ENCODE measurements at regions not wholly inside any gene's neighbourhood (a gene's known extent, or its start where the extent isn't known, plus 50 kb on each side); places are given as distances from the start of the nearest gene placed in this dataset.

DNA sequence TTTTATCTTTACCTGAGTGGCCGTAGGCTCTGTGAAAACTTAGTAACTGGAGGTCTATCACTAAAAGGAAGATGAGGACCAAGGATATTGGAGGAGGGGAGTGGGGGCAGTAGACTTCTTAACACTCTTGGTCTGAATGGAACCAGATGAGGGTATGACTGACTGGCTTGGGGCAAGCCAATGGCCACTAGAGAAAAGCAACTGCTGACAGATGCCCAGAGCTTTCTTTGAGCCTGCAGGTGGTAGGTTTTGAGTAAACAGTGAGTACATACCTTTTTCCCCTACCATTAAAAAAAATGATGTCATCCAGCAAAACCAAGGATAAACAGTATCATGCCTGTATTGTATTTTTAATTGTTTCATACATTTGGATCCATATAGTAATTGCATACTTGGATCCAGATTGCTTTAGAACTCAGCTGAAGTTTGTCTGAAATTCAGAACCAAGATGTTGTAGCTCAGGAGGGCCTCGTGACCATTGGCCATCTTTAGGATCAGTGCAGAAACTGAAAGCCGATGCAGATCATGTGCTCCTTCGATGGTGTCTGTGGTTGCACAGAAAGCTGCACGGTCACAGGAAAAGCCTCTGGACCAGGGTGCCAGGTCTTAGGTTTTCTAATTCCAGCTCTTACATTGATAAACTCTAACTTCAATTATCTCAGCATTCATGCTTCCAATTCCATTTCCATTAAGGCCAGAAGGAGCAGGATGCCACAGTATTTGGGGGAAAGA is 131.0 kb downstream of the PDGFRA start:
- DNase-seq, result no peak

DNA sequence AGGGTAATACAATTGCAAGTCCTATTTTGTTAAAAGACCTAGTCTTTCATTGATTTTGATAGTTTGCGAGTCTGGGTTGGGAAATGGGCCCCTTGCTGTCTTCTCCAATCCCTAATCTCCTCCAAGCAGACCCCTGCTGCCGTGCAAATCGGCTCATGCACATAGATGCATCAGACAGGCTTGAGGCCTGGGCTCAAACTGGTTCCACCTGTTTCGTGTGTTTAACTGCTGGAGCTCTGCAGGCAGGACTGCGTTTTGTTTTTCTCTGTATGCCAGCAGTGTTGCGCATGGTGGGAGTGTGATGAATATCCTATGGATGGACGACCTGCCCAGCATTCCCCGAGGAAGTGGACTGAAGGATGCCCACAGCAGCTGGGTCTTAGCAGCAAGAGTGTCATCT is 133.9 kb downstream of the PDGFRA start:
- DNase-seq, result no peak

GRCh38 chr4:54365691-54366090 is 136.6 kb downstream of the PDGFRA start:
- DNase-seq, result no peak

- DNase-seq, result no peak
Measured at GRCh38 chr4:54367059-54367458, 138.0 kb downstream of the PDGFRA start.

GRCh38 chr4:54368281-54369265 is 139.5 kb downstream of the PDGFRA start:
- no peak for DNase-seq

DNA sequence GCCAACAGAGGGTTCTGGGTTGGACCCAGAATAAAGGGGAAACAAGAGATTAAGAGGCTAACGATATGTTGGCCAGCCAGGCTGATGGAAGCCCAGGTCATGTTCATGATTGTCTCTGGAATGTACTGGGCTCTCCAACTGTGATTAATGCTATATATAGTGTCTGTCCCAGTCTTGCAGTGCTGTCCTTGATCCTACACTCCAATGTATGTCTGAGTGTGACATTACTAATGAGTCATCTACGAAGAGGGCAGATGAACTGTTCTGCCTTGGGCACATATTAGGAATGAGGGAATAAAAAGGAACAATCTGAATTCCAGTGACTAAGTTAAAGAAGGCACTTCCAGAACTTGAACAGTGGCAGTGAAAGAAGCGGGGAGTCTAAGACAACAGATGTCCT is 142.1 kb downstream of the PDGFRA start:
- no peak for DNase-seq

GRCh38 chr4:54372951-54373350 is 143.9 kb downstream of the PDGFRA start:
- DNase-seq, result no peak

DNA sequence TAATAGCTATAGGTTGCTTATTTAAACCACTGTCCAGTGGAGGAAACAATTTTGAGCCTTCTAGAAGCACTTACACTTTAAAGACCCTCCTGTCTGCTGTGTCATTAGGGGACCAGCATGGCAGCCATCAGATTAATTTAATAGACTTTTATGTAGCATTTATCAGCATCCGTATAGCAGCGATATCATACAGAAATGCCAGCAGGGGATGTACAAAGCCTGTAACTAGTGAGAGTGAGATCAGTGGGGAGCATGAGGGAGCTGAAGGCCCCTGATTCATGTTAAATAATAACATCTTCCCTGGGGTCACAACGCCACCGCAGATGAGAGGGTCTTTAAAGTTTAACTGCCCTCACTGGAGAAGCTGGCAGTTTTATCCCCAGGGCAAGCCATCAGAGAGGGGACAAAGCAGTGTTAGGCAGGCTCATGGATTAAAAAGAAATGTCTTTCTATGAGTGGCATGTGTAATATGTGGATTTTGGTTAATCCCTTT is 144.7 kb downstream of the PDGFRA start:
- no peak for DNase-seq

- DNase-seq, result no peak
Measured at GRCh38 chr4:54378461-54378860, 149.4 kb downstream of the PDGFRA start.

- DNase-seq, result no peak
Measured at GRCh38 chr4:54384152-54384551, 155.1 kb downstream of the PDGFRA start.

DNA sequence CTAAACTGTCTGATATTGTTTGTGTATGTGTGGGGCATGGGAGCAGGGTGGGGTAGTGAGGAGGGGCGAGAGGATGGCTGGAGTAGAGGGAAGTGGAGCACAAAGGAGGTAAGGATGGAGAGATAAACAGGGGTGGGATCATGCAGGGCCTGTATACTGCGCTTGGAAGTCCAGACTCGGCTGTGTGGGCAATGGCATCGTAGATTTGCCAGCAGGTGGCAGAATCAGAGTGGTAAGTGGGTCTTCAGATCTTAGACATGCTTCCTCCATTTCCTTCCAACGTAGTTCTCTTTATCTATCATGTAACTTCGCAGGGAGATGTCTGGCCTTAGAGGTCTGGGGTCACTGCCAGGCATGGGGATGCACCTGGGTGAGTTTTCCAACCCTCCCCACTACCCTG is 155.5 kb downstream of the PDGFRA start:
- DNase-seq, result peak; percentile 10

DNA sequence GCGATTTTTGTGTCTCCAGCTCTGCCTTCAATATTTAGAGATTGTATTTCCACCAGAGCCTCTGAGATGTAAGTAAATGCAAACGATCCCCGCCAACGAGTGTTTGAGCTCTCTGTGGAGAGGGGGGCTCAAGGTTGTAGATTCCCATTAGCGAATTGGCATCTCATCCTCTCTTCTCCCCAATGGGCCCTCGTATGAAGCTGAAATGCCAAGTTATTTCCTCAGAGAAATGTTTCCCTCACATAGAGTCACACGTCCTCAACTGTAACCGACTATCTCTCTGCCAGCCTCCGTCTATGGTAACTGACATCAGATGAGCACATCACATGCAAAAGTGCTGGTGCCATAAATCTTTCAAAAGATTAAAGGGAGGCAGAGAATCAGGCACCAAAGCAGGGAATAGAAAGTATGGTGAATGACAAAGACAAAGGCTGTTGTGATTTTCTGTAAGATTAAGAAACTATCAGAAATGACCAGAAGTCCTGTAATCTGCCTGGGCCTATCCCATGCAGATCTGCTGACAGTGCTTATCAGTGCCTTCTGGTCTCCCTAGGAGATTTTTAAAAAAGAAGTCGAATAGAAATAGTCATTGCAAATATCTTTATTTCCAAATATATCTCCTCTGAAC is 157.1 kb downstream of the PDGFRA start:
- DNase-seq, result no peak

DNA sequence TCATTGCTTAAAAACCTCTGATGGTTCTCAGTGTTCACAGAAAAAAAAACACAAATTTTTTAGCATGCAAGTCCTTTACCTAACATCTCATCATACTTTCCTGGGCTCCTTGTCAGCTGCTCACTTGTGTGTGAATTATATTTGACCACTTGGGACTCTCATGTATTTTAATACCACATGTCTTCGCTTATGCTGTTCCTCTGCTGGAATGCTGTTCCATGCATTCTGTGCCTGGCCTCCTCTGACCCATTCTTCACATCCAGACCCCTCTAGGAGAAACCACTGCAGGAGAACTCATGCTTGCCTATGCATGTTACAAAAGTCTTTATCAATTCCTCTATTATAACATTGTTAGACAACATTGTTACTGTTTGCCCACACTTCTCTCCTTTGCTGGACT is 157.6 kb downstream of the PDGFRA start:
- DNase-seq, result no peak

- no peak for DNase-seq
Measured at GRCh38 chr4:54390670-54391069, 161.6 kb downstream of the PDGFRA start.

DNA sequence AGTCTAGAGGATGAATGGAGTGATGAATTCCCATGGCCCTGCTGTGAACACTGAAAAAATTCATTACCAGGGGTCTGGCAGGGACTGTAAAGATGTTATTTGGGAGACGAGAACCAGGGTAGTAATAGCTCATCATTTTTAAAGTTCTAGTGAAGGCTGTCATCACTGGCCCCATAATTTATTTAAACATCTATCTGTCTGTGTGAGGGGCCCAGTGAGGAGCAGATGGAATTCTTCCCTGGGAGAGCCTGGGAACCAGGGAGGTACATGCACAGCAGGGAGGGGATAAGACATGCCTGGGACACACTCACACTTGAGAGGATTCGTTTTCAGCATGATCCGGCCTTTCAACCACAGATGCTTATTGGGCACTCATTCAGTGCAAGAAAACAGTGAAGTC is 162.0 kb downstream of the PDGFRA start:
- DNase-seq, result no peak

DNA sequence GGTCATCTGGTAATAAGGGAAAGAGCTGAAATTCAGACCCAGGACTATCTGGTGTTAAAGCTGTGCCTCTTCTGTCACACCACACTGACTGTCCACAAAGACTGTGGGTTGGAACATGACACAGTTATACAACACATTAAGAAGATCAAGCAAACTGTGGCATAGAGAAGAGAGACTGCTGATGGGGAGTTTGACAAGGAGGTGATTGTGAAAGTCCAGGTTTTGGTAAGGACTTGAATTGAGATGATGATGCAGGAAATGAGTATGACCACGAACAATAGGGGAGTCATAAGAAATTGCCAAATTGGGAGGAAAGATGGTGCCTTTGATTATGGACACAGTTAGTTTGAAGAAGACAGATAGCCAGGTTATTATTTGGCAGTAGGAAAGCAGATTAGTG is 163.4 kb downstream of the PDGFRA start:
- DNase-seq, result no peak

DNA sequence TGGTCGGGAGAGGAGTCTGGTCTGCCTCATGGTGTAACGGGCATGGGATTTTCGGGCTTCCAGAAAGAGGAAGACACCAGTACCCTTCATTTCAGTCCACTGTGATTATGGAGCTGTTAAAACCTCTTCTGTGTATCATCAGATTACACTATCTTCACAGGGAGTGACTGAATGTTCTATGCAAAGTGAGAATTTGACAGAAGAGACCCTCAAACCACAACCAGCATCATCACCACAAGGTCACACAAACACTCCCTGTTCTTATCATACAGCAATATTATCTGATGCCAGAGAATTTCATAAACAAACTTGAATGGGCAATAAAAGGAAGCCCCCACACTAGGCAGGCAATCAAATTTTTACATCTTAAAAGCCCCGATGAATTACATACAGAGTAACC is 164.2 kb downstream of the PDGFRA start:
- no peak for DNase-seq

- DNase-seq, result no peak
Measured at GRCh38 chr4:54395013-54395527, 166.0 kb downstream of the PDGFRA start.

- no peak for DNase-seq
Measured at GRCh38 chr4:54400188-54400587, 171.1 kb downstream of the PDGFRA start.

DNA sequence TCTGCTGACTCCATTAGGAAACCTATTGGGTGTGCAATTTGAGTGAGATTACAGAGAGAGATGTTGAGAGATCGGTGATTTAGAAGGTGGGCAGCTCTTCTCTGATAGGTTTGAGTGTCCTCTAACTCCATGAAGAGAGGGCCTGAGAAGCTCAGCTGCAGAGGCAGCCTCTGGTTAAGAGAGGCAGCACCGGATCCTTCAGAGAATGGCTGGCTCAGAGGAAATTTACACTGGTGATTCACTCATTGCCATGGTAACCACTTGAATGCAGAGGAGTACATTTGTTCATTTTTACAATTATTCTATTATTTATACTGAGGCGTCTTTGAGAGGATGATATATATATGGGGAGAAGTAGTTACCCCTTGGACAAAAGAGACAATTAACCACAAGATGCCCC is 171.7 kb downstream of the PDGFRA start:
- DNase-seq, result no peak

- no peak for DNase-seq
Measured at GRCh38 chr4:54402880-54403480, 173.9 kb downstream of the PDGFRA start.

DNA sequence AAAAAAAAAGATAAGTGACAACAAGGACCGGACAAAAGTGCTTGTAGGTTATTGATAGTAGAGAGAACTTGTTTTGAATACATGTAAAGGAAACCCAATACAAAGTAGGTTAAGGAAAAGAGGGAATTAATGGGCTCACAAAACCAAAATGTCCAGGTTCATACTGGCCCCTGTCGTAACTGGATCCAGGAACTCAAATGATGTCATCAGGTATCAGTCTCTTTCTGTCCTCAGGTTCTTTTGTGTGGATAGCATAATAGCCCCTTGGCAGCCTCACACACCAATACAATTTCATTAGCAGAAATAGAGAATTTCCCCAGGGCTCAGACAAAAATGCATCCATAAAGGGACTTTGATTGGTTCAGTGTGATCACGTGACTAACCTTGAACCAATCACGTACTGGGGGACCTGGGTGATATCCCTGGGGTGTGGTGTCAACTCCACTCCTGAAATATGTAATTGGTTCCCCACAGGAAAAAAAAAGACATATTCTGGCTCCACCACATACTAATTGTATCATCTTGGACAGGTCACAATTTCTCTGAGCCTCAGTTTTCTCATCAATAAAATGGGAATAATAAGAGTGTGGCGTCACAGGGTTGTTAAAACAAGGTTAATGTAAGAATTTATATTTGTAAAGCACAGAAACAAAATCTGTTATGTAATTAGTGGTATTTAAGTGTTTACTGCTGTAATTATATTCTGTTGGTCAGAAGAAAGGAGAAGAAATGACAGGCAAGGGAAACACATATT is 174.8 kb downstream of the PDGFRA start:
- DNase-seq, result no peak

Measured in CD4-positive, alpha-beta T cell treated with Interleukin-17A for 1 hour (primary cell).